Endodermal cell (in vitro differentiated cells): ENCODE measurements at regions not wholly inside any gene's neighbourhood (a gene's known extent, or its start where the extent isn't known, plus 50 kb on each side); places are given as distances from the start of the nearest gene placed in this dataset.

Source experiments
- DNase-seq: peaks from one replicate; pipeline ENCODE4 v3.0.0-alpha.2; 2017
- H3K27ac ChIP-seq: 2 replicates; pipeline ENCODE4 v1.5.1; 2013; ENCODE audit warnings: mild to moderate bottlenecking, low read depth, low read length, moderate library complexity
- H3K27me3 ChIP-seq: 2 replicates; pipeline ENCODE4 v1.6.1; 2013; ENCODE audit warnings: mild to moderate bottlenecking, low read length, moderate library complexity; ENCODE audit not compliant: insufficient read depth, control insufficient read depth, poor library complexity, severe bottlenecking
- H3K36me3 ChIP-seq: 2 replicates; pipeline ENCODE4 v1.7.0; 2013; ENCODE audit warnings: mild to moderate bottlenecking, low read length, moderate library complexity; ENCODE audit not compliant: control insufficient read depth, insufficient read depth
- H3K4me1 ChIP-seq: one replicate; pipeline ENCODE4 v1.7.0; 2013; ENCODE audit warnings: low read length; ENCODE audit not compliant: control insufficient read depth, insufficient read depth
- H3K4me3 ChIP-seq: 2 replicates; pipeline ENCODE4 v1.5.1; 2013; ENCODE audit warnings: mild to moderate bottlenecking, low read length, moderate library complexity
- H3K9ac ChIP-seq: 2 replicates; pipeline ENCODE4 v1.6.1; 2013; ENCODE audit warnings: mild to moderate bottlenecking, low read length, moderate library complexity; ENCODE audit not compliant: poor library complexity, severe bottlenecking; ENCODE audit errors: extremely low read depth
- H3K9me3 ChIP-seq: 2 replicates; pipeline ENCODE4 v1.6.1; 2013; ENCODE audit warnings: mild to moderate bottlenecking, low read length, moderate library complexity; ENCODE audit not compliant: control insufficient read depth
- H3K27ac Mint-ChIP-seq: 2 replicates; pipeline ENCODE4 v1.8.0; 2020; ENCODE audit warnings: mixed read lengths
- H3K27me3 Mint-ChIP-seq: 2 replicates; pipeline ENCODE4 v1.8.0; 2021; ENCODE audit warnings: mild to moderate bottlenecking, mixed read lengths; ENCODE audit not compliant: insufficient read depth
- H3K36me3 Mint-ChIP-seq: 2 replicates; pipeline ENCODE4 v1.8.0; 2020; ENCODE audit warnings: low read depth, mixed read lengths
- H3K4me1 Mint-ChIP-seq: 2 replicates; pipeline ENCODE4 v1.8.0; 2020; ENCODE audit warnings: mixed read lengths
- H3K4me3 Mint-ChIP-seq: 2 replicates; pipeline ENCODE4 v1.8.0; 2020; ENCODE audit warnings: mild to moderate bottlenecking, moderate library complexity, mixed read lengths
- H3K9me3 Mint-ChIP-seq: 2 replicates; pipeline ENCODE4 v1.8.0; 2020; ENCODE audit warnings: mild to moderate bottlenecking, mixed read lengths
- CTCF ChIP-seq: fragments of 200-600 bp; sonication (generic); conservative IDR thresholded peaks from 2 replicates; pipeline ENCODE4 v1.5.0; 2021; ENCODE audit warnings: antibody characterized with exemption, mild to moderate bottlenecking
- WGBS, 2 experiments: methylation state at CpG; one replicate each; pipeline versions ENCODE4 v1.1.5 to v1.1.7; 2013; ENCODE audit warnings: missing lambda C conversion rate in 2 of 2, mixed read lengths in 1 of 2; ENCODE audit not compliant: insufficient coverage in 1 of 2, insufficient read length in 1 of 2; 5-methylcytosine and 5-hydroxymethylcytosine counted together

- peaks cover 16% of the 10 kb centered on the region for H3K27me3 ChIP-seq
- no peaks in the 10 kb centered on the region for H3K36me3 ChIP-seq
- Mint-ChIP-seq H3K4me1 (no peaks in the 10 kb centered on the region), H3K36me3 (no peaks in the 10 kb centered on the region), H3K9me3 (no peaks in the 10 kb centered on the region), H3K4me3 (no peak overlapping the region), H3K27ac (no peak overlapping the region), H3K27me3 (peaks cover 15% of the 10 kb centered on the region)
- no peak for TF ChIP-seq CTCF
- no peaks in the 10 kb centered on the region for H3K4me1 ChIP-seq
- H3K27ac ChIP-seq, result no peak overlapping the region
- no peak overlapping the region for H3K9ac ChIP-seq
- DNase-seq, result no peak
- 90 to 100% methylated on average over 1 to 2 of the region's 2 CpGs for WGBS, 2 experiments
- no peaks in the 10 kb centered on the region for H3K9me3 ChIP-seq
- no peak overlapping the region for H3K4me3 ChIP-seq
Observed at GRCh38 chr17:71845337-71845736, 275.5 kb upstream of the SOX9 start.

GRCh38 chr17:71846561-71847110 lies 274.2 kb upstream of the SOX9 start:
- no peak overlapping the region for H3K4me3 Mint-ChIP-seq
- H3K27ac Mint-ChIP-seq, result no peak overlapping the region
- Histone ChIP-seq H3K9ac (no peak overlapping the region), H3K27me3 (peaks cover 16% of the 10 kb centered on the region), H3K4me3 (no peak overlapping the region), H3K9me3 (no peaks in the 10 kb centered on the region), H3K27ac (no peak overlapping the region), H3K36me3 (no peaks in the 10 kb centered on the region), H3K4me1 (no peaks in the 10 kb centered on the region)
- H3K4me1 Mint-ChIP-seq, result no peaks in the 10 kb centered on the region
- WGBS, 2 experiments, result 95 to 96% methylated on average over 6 to 7 of the region's 8 CpGs
- TF ChIP-seq CTCF, result no peak
- H3K36me3 Mint-ChIP-seq, result no peaks in the 10 kb centered on the region
- H3K27me3 Mint-ChIP-seq, result peaks cover 15% of the 10 kb centered on the region
- no peak for DNase-seq
- H3K9me3 Mint-ChIP-seq, result no peaks in the 10 kb centered on the region

GRCh38 chr17:71849783-71850768 lies 270.7 kb upstream of the SOX9 start:
- H3K27me3 Mint-ChIP-seq, result peaks cover 14% of the 10 kb centered on the region
- no peak for DNase-seq
- WGBS, 2 experiments, result 91% methylated on average over 1 of the region's 1 CpG; no CpG with 5 or more reads in 1 of the 2 experiments

More at GRCh38 chr17:71849783-71850768, 270.7 kb upstream of the SOX9 start:
- TF ChIP-seq CTCF, result no peak
- Histone ChIP-seq H3K4me1 (peaks cover 2% of the 10 kb centered on the region), H3K27ac (no peak overlapping the region), H3K9me3 (no peaks in the 10 kb centered on the region), H3K36me3 (no peaks in the 10 kb centered on the region), H3K4me3 (no peak overlapping the region), H3K9ac (no peak overlapping the region), H3K27me3 (peaks cover 16% of the 10 kb centered on the region)
- Mint-ChIP-seq H3K9me3 (no peaks in the 10 kb centered on the region), H3K4me3 (no peak overlapping the region), H3K27ac (no peak overlapping the region), H3K4me1 (peaks cover 5% of the 10 kb centered on the region), H3K36me3 (no peaks in the 10 kb centered on the region)
